HEK293T (cell line): ENCODE measurements at regions not wholly inside any gene's neighbourhood (a gene's known extent, or its start where the extent isn't known, plus 50 kb on each side); places are given as distances from the start of the nearest gene placed in this dataset.

Experiments
- CTBP1 ChIP-seq: fragments of 450-650 bp; IDR thresholded peaks from 2 replicates; pipeline ENCODE4 v1.6.1; 2016; ENCODE audit warnings: borderline replicate concordance
- ELF4 ChIP-seq: fragments of 450-650 bp; IDR thresholded peaks from 2 replicates; pipeline ENCODE4 v1.6.1; 2017; ENCODE audit warnings: antibody characterized with exemption
- FOXA1 ChIP-seq: fragments of 450-650 bp; IDR thresholded peaks from 2 replicates; pipeline ENCODE4 v1.6.1; 2016; ENCODE audit warnings: mild to moderate bottlenecking
- FOXK2 ChIP-seq: fragments of 450-650 bp; IDR thresholded peaks from 2 replicates; pipeline ENCODE4 v1.6.1; 2016; ENCODE audit warnings: mild to moderate bottlenecking
- FOXM1 ChIP-seq: fragments of 450-650 bp; IDR thresholded peaks from 2 replicates; pipeline ENCODE4 v1.6.1; 2017; ENCODE audit warnings: mild to moderate bottlenecking, borderline replicate concordance
- HDGF ChIP-seq: fragments of 450-650 bp; IDR thresholded peaks from 2 replicates; pipeline ENCODE4 v1.6.1; 2017; ENCODE audit warnings: antibody characterized with exemption, borderline replicate concordance
- SP1 ChIP-seq: fragments of 450-650 bp; IDR thresholded peaks from 2 replicates; pipeline ENCODE4 v1.6.1; 2017
- SUZ12 ChIP-seq: fragments of 450-650 bp; IDR thresholded peaks from 2 replicates; pipeline ENCODE4 v1.6.1; 2016; ENCODE audit warnings: mild to moderate bottlenecking

DNA sequence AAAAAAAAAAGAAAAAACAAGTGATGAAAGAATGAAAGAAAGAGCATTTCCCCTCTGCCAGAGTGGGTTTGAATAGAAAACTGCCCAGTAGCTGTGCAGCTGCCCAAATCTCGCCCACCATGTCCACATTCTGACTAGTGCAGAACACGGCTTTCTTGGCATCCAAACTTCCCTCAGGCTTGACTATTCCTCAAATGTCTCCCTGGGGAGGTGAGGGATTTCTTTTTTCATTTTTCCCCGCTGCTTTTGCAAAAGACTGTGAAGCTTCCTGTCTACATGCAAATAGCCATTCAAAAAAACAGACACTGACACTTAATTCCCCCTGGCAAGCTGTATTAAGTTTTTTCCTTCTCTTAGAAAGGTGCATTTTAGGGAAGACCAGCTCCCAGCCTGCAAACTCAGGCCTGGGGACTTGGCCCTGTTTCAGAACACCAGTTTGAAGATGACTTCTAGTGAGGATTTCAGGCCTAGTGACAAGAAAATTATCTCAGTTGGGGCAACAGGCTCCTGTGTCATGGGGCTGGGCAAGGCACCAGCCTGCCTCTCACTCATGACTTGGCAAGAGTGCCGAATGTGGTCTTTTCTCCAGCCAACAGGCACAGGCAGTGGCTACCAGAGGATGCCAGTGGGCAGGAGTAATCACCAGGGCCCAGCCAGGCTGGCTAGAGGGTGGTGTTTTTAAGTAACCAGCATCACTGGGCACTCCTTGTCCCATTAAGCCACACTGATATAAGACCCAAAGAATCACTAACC is 178.1 kb upstream of the NFIA start:
- TF ChIP-seq SUZ12 (no peak), FOXA1 (no peak), HDGF (no peak), FOXK2 (no peak), CTBP1 (no peak), FOXM1 (no peak), SP1 (no peak), ELF4 (no peak)
